OCI-LY7 (cell line): ENCODE measurements at regions not wholly inside any gene's neighbourhood (a gene's known extent, or its start where the extent isn't known, plus 50 kb on each side); places are given as distances from the start of the nearest gene placed in this dataset.

Experiments
- EZH2phosphoT487 ChIP-seq: fragments of 200-600 bp; sonication (generic); IDR thresholded peaks from 2 replicates; pipeline ENCODE4 v1.6.1; 2018; ENCODE audit warnings: low read depth, borderline replicate concordance, mild to moderate bottlenecking, mixed run types, antibody characterized with exemption, low read length, moderate library complexity, mixed read lengths
- TF ChIP-seq, protein P1 (sequence below): fragments of 200-600 bp; sonication (generic); conservative IDR thresholded peaks from 2 replicates; pipeline ENCODE4 v1.5.1; 2014; ENCODE audit warnings: mild to moderate bottlenecking, antibody characterized with exemption, low read length, moderate library complexity, mixed read lengths

DNA sequence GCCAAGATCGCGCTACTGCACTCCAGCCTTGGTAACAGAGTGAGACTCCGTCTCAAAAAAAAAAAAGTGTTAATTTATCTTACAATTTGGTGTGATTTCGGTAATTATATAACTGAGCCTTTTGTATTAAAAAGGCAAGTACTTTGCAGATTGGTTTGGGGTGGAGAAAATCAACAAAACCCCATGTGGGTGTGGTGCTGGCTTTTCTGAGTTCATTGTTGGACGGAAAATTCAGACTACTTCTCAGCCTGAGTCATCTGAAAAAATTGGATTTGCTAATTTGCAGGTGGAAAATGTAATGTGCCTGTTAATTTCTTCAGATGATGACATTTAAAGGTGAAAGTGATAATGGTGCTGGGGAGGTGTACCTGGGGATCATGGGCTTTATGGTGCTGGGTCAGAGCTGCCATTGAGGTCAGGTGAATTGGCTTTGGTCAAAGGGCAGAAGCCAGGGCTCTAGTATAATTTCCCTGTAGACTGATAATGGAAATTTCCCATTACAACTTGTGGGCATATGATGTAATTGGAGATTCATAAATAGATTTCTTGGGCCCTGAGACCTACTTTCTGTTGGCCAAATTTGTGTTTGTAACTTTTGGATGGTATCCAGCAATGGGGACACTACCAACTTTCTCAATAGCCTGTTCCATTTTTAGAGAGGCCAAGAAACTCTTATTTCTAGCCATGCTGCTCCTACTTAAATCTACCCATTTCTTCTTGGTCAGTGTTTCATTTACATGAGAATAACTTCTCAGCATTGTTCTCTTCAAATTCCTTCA lies 74.3 kb upstream of the TEX13D start:
- TF ChIP-seq, protein P1, sequence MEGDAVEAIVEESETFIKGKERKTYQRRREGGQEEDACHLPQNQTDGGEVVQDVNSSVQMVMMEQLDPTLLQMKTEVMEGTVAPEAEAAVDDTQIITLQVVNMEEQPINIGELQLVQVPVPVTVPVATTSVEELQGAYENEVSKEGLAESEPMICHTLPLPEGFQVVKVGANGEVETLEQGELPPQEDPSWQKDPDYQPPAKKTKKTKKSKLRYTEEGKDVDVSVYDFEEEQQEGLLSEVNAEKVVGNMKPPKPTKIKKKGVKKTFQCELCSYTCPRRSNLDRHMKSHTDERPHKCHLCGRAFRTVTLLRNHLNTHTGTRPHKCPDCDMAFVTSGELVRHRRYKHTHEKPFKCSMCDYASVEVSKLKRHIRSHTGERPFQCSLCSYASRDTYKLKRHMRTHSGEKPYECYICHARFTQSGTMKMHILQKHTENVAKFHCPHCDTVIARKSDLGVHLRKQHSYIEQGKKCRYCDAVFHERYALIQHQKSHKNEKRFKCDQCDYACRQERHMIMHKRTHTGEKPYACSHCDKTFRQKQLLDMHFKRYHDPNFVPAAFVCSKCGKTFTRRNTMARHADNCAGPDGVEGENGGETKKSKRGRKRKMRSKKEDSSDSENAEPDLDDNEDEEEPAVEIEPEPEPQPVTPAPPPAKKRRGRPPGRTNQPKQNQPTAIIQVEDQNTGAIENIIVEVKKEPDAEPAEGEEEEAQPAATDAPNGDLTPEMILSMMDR = no peak
- TF ChIP-seq EZH2phosphoT487 = no peak
